Left renal pelvis (tissue), 4 donors: ENCODE measurements at regions not wholly inside any gene's neighbourhood (a gene's known extent, or its start where the extent isn't known, plus 50 kb on each side); places are given as distances from the start of the nearest gene placed in this dataset.
"Not testable (repeated sequence)": the region's sequence is repeated elsewhere in the genome, so short reads cannot be mapped to it uniquely, and the experiment has no call there.

Experiments
- DNase-seq, 4 donors: peaks; one replicate each; pipeline ENCODE4 v3.0.0-alpha.2; 2013; ENCODE audit warnings: low read depth in 4 of 4, low spot score in 3 of 4

GRCh38 chr10:63077800-63078199, 55.3 kb upstream of the NRBF2 start:
- no peak for DNase-seq

- no peak for DNase-seq
Measured at GRCh38 chr10:63072951-63073350, 60.2 kb upstream of the NRBF2 start.

GRCh38 chr10:63071145-63071544, 62.0 kb upstream of the NRBF2 start:
- DNase-seq, result no peak

- DNase-seq, result no peak
Measured at GRCh38 chr10:63069318-63069717, 63.8 kb upstream of the NRBF2 start.

- DNase-seq, result no peak
Measured at GRCh38 chr10:63068246-63068645, 64.9 kb upstream of the NRBF2 start.

GRCh38 chr10:63066606-63067005, 66.5 kb upstream of the NRBF2 start:
- DNase-seq, result no peak

- no peak for DNase-seq
Measured at GRCh38 chr10:63064706-63065105, 68.4 kb upstream of the NRBF2 start.

GRCh38 chr10:63058236-63058635, 74.9 kb upstream of the NRBF2 start:
- DNase-seq, result no peak

- DNase-seq, result no peak
Measured at GRCh38 chr10:63057509-63057908, 75.6 kb upstream of the NRBF2 start.

GRCh38 chr10:63055705-63056104, 77.4 kb upstream of the NRBF2 start:
- DNase-seq, result no peak

GRCh38 chr10:63054889-63055611, 78.1 kb upstream of the NRBF2 start:
- no peak for DNase-seq

- DNase-seq, result no peak
Measured at GRCh38 chr10:63052083-63052482, 81.0 kb upstream of the NRBF2 start.

- DNase-seq, result no peak
Measured at GRCh38 chr10:63042256-63042655, 90.9 kb upstream of the NRBF2 start.

GRCh38 chr10:63033616-63034185, 99.4 kb upstream of the NRBF2 start:
- not testable (repeated sequence) for DNase-seq

- no peak for DNase-seq
Measured at GRCh38 chr10:63030536-63030935, 102.6 kb upstream of the NRBF2 start.

- no peak for DNase-seq
Measured at GRCh38 chr10:63027531-63027930, 105.6 kb upstream of the NRBF2 start.

- no peak for DNase-seq
Measured at GRCh38 chr10:63021225-63021624, 111.9 kb upstream of the NRBF2 start.

GRCh38 chr10:63013755-63014154, 119.4 kb upstream of the NRBF2 start:
- no peak for DNase-seq

GRCh38 chr10:63012623-63013022, 120.5 kb upstream of the NRBF2 start:
- no peak for DNase-seq

GRCh38 chr10:63010203-63010602, 122.9 kb upstream of the NRBF2 start:
- DNase-seq, result no peak

- no peak for DNase-seq
Measured at GRCh38 chr10:63008491-63008890, 124.6 kb upstream of the NRBF2 start.

GRCh38 chr10:63007112-63007511, 126.0 kb upstream of the NRBF2 start:
- no peak for DNase-seq

GRCh38 chr10:63005246-63005645, 127.9 kb upstream of the NRBF2 start:
- no peak for DNase-seq
